GM19240 (cell line): ENCODE measurements at regions not wholly inside any gene's neighbourhood (a gene's known extent, or its start where the extent isn't known, plus 50 kb on each side); places are given as distances from the start of the nearest gene placed in this dataset.

Experiments
- DNase-seq: peaks from one replicate; pipeline ENCODE4 v3.0.0; 2011; ENCODE audit warnings: low spot score; ENCODE audit not compliant: insufficient read length

DNA sequence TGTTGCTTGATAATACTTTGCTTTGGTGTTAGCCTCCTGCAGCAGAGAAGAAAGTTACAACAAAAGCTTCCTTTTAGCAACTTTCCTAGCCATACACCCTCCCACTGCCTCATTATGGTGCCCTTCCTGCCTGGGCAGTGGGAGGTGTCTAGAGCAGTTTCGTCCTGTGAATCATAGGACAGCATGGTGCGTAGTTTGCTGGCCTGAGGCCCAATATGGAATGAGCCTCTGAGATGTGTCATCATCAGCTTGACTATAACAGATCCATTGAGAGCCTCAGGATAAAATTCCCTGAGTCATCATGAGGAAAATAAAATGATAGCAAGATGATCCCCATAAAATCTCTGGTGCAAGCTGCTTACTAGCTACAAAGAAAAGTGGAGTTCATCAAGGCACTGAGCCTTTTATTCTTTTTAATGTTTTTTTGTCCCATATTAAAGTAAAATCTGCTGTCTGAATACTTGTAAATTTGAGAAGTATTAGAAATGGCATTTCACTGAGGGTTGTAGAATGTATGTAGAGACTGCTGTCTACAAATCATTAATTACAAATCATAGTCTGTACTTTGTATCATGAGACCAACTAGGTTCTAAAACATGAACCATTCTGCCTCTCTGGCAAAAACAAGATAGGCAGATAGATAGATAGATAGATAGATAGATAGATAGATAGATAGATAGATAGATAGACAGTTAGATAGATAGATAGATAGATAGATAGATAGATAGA is 303.0 kb upstream of the PDE4D start:
- no peak for DNase-seq

- DNase-seq, result no peak
Observed at GRCh38 chr5:60195551-60195950, 302.0 kb upstream of the PDE4D start.

DNA sequence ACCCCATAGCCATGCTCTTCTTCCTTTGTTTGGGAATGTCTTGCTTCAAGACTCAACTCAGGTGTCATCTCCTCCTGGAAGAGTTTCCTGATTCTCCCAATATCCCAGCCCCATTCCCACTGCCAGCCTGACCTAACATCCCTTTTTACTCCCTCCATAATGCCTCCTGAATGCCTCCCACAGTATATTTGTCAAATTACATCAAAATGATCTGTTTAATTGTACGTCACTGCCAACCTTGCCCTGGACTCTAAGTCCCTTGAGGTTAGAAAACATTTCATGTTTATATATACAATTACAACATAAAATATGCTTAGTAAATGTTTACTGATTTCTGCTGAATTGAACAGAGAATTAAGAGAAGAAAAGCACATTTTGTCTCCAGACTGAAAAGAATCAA is 301.6 kb upstream of the PDE4D start:
- no peak for DNase-seq

GRCh38 chr5:60185231-60186099 is 291.9 kb upstream of the PDE4D start:
- no peak for DNase-seq

DNA sequence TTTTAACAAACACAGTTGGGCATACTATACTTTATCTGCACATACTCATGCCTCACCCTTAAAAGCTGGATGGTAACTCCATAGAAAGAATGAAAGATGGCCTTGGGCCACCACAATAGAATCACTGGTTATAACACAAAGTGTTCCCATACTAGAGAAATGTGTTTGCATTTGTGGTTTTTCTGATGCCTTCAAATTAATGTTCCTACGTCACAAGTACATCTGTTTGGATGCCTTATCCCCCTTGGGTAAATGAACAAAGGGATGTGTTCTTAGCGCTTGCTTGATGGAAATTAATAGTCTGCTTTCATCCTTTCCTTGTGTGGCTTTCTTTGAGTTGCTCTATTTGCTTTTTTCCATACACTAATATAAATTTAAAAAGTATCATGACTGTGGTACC is 291.1 kb upstream of the PDE4D start:
- DNase-seq, result no peak

- no peak for DNase-seq
Observed at GRCh38 chr5:60183881-60184280, 290.4 kb upstream of the PDE4D start.

DNA sequence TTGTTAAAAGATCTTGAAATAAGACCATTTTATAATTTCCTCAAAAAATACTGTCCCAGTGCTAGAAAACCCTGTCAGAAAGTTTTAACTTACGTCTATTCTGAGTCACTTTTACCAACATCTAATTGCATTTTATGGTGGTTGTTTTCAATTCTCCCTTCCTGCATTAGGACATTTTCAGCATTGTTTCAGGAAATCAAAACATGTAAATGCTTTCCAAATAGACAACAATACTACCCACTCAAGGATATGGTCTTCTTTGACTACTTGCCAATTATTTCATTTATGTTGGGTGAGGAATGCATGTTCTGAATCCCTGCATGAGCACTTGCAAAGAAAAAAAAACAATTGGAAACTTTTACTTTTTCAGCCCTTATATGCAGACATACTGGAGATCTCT is 284.6 kb upstream of the PDE4D start:
- DNase-seq, result no peak

GRCh38 chr5:60177596-60177995 is 284.1 kb upstream of the PDE4D start:
- no peak for DNase-seq

- no peak for DNase-seq
Observed at GRCh38 chr5:60173667-60174066, 280.1 kb upstream of the PDE4D start.

- DNase-seq, result no peak
Observed at GRCh38 chr5:60163762-60164161, 270.2 kb upstream of the PDE4D start.

DNA sequence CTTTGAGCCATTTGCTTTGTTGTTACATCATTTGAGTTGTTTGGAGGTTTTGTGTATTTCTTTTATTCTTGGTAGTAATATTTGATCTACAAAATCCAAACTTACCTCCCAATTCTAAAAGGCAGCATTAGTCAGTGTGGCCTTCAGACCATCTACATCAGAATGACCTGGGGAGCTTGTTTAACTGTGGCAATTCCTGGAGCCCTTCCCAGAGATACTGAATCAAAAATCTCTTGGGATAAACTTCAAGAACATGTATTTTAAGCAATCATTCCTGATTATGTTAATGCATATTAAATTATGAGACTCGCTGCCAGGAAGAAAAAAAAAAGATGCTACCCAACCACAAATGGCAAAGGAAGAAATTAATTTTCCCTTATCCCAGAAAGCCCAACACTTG is 268.9 kb upstream of the PDE4D start:
- DNase-seq, result no peak

DNA sequence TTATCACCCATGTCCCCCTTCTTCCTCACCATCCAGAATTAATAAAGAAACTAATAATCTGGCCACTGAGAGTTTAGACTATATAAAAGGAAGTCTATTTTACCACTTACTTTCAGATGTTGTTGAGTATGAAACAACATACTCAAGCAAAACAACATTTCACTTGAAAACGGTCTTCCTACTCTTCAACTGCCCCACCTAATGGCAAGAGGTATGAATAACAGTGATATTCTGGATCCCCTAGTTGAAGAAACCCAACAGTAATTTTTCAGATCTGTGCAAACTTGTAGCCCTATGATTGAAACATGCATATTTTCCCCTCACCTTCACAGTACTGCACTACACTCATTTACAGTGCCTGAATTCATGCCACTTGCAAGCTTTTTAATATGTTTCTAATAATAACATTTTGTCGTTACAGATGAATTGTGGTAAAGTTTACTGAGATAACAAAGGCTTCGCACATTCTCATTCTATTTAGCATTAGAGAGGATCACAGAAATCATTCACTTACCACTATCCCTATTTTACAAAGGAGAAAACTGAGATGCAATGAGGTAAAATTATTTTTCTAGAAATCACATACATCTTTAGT is 267.9 kb upstream of the PDE4D start:
- DNase-seq, result no peak

DNA sequence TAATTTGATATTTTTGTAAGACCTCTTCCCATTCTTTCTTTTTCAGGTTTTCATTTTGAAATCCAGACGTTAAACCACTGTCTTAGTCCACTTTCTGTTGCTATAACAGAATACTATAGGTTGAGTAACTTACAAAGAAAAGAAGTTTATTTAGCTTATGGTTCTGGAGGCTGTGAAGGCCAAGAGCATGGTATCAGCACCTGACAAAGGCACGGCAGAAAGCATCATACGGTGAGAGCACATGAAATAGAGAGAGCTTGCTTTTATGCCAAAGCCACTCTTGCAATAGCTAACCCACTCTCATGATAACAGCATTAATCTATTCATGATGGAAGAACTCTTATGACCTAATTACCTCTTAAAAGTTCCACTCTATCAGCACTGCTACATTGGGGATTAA is 255.6 kb upstream of the PDE4D start:
- no peak for DNase-seq

DNA sequence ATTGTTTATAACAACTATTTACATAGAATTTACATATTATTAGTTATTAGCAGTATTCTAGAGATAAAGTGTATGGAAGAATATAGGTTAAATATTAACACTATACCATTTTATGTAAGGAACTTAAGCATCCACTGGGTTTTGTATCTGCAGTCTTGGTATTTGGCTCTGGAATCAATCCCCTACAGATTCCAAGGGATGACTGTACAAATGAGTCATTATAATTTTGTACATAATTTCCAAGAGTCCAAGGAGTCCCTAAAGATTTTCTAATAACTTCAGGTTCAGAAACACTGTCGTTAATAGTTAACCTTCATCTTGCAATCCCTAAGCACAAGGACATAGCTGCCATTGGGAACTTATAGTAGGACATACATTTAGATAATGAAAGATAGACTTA is 254.8 kb upstream of the PDE4D start:
- DNase-seq, result no peak

DNA sequence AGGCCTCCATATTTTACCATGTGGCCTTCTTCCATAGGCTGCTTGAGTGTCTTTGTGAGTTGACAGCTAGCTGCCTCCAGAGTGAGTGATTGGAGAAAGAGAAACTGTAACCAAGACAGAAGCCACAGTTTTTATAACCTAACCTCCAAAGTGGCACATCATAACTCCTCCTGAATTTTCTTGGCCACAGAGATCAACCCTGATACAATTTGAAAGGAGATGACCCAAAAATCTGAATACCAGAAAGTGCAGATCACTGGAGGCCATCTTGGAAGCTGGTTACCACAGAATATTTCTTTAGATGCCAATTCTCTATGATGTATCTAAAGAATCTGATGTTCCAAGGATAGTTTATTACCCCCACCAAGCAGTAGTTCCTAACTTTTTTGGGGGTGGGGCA is 254.3 kb upstream of the PDE4D start:
- DNase-seq, result no peak

DNA sequence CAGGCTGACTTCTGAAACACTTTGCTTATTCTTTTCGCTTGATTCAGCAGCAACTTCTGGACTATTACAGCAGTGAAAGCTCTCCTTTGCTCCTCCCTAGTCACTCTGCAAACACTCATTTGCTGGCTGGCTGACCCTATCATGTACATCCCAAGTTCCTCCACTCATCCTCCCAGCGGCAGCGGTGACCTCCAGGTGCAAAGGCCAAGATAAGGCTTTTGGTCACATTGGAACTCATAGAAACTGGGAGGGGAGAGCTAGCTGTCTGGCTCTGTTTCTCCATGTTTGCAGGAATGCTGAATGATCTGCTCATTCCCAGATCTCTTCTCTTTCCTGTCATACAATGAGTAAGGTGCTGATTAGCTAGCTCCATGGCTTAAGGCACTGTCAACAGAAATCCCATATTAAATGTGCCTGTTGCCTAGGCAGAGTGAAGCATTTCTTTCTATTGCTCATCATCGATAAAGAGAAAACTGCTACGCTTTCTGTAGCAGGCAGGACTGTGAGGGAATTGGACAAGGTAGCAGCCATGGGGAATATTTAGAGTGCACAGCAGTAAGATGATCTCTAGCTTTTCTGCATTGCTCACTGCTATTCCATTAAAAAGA is 250.5 kb upstream of the PDE4D start:
- DNase-seq, result no peak

DNA sequence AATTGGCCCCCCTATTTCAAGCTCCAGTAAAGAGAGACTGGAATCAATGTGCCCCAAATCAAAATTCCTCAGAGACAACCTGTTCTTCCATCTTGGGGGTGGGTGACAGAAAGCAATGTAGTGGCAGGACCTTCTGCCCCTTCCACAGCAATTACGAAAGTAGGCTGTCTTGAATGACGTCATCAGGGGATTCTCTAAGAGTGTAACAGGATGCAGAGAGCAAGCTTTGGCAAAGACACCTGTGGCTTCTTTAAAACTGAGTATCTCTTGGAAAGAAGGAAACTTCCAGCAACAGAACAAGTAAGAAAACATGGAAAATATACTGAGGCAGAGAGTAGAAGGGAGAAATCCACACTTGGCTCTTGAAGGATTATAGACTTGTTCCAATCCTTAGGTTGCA is 247.6 kb upstream of the PDE4D start:
- DNase-seq, result no peak

GRCh38 chr5:60136841-60137240 is 243.3 kb upstream of the PDE4D start:
- no peak for DNase-seq

- no peak for DNase-seq
Observed at GRCh38 chr5:60131504-60131903, 238.0 kb upstream of the PDE4D start.

DNA sequence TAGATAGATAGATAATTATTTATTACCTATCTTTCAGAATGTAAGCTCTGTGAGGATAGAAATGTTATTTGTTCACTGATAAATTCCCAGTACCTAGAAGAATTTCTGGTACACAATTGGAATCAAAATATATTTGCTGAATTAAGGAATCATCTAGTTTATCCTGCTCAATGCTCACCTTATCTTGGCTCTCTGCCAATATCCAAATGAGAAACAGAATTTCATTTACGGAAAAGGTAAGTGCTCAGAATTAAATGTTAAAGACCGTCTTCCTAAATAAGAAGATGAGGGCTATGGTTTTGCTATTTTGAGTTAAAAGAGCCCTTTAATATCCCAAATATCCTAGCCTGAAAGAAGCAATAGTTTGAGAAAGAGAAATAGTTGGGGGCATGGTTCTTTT is 232.1 kb upstream of the PDE4D start:
- DNase-seq, result no peak

- DNase-seq, result no peak
Observed at GRCh38 chr5:60102961-60103693, 209.6 kb upstream of the PDE4D start.
